GM19193 (cell line): ENCODE measurements at regions not wholly inside any gene's neighbourhood (a gene's known extent, or its start where the extent isn't known, plus 50 kb on each side); places are given as distances from the start of the nearest gene placed in this dataset.

ENCODE experiments used
- POLR2A ChIP-seq: IDR thresholded peaks from 4 replicates; pipeline ENCODE4 v1.6.1; 2011; ENCODE audit not compliant: insufficient read depth, insufficient read length; ENCODE audit errors: extremely low read depth

DNA sequence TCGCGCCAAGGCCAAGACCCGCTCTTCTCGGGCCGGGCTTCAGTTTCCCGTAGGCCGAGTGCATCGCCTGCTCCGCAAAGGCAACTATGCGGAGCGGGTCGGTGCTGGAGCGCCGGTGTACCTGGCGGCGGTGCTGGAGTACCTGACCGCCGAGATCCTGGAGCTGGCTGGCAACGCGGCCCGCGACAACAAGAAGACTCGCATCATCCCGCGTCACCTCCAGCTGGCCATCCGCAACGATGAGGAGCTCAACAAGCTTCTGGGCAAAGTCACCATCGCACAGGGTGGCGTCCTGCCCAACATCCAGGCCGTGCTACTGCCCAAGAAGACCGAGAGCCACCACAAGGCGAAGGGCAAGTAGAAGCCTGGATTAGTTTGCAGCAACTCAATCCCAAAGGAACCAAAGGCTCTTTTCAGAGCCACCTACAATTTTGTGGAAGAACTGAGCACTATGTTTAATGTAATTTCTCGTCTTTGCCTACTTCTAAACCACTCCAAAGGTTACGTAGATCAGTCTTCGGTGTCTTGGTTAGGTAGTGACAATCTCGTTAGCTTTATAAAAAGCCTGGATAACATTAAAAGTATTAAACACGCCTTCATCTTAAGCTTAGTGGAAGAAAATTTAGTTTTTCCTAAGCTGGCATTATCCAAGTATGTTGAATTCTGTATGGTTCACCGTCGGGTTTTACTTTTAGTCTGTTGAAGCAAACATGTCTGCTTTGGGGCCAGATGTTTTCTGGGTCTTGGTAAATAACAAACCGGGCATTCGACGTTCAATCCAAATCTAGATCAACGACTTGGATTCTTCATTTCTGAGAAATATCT is 103.7 kb downstream of the OR2B2 start:
- TF ChIP-seq POLR2A: peak; percentile 96

DNA sequence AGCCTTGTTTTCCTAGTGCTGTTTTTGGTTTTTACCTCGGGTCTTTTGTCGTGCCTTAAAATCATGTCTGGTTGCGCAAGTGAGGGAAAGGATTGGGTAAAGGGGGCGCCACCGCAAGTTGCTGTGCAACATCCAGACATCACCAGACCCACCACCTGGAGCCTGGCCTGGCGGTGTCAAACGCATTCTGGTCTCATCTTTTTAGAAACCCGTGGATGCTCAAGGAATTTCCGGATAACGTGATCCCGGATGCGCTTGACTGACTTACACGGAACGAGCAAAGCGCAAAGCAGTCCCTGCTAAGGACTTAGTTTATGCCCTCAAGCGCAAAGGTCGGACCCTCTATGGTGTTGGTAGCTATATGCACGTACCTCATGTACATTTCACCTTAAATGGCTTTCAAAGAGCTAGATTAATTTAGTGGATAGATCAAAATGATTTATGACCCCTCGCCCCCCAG is 105.2 kb downstream of the OR2B2 start:
- TF ChIP-seq POLR2A: peak; percentile 41

DNA sequence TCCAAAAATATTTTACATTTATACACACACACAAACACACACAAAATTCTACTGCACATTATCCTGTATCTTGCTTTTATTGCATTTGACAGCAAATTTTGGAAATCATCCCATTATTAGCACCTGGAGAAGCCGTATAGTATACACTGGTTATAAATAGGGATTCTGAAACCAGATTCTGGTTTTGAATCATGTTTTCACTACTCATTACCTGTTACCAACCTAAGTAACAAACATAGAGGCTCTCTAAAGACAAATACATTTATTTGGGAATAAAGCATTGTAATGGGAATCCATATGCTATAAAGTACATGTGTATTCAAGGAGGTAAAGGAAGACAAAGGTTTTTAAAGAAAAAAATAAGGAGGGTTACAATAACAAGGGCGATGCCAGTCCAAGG is 106.8 kb downstream of the OR2B2 start:
- TF ChIP-seq POLR2A: no peak

DNA sequence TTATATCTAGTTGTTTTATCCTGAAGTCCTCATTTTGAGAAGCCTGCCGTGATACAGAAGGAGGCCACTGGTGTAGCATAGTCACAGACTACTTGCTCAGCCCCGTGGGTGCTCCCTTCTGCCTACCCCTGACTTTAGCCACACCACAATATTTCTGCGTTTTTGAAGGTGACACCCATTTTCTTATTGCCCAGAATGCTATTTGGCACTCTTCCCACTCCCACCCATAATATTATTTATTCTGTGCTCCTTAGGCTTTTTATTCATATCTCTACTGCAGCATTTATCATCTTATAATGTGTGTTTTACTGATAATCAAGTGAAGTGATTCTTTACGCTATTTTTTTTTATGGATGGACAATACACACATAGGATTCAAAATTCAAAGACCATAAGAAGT is 107.3 kb downstream of the OR2B2 start:
- TF ChIP-seq POLR2A: no peak

DNA sequence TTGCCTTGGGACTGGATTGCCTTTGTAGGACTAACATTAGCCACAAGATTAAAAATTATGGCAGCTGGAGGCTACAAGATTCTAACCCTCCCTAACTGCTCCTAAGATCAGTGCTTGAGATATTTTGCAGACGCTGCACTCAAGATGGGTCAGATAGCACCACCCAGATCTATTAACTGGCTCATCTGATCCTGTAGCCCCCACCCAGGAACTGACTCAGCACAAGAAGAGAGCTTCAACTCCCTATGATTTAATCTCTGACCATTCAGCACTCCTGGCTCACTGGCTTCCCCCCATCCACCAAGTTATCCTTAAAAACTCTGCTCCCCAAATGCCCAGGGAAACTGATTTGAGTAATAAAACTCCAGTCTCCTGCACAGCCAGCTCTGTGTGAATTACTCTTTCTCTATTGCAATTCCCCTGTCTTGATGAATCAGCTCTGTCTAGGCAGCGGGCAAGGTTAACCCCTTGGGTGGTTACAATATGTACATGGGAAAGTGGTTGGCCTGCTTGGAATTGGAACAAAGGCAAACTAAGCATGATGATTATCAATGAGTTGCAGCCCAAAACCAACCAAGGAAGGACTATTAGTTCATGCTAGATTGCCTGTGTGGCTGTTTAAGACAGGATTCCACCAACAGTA is 111.3 kb downstream of the OR2B2 start:
- TF ChIP-seq POLR2A: no peak

DNA sequence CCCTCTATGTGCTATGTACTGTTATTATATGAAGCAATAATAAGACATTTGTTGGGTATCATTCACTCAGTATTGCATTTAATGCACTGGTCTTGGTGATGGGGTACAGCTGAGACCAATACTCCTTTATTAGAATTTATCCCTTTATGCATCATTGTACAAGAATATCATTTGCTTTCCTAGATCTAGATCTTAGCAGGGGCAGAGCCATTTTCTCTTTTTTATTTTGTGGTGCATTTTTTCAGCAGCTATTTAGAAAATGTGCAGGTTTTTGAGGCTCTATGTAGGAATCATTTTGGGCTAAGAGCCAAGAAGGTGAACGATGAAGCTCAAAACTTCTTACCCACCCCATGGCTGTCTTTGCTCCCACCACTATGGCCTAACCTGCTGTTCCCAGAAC is 114.2 kb downstream of the OR2B2 start:
- TF ChIP-seq POLR2A: no peak

DNA sequence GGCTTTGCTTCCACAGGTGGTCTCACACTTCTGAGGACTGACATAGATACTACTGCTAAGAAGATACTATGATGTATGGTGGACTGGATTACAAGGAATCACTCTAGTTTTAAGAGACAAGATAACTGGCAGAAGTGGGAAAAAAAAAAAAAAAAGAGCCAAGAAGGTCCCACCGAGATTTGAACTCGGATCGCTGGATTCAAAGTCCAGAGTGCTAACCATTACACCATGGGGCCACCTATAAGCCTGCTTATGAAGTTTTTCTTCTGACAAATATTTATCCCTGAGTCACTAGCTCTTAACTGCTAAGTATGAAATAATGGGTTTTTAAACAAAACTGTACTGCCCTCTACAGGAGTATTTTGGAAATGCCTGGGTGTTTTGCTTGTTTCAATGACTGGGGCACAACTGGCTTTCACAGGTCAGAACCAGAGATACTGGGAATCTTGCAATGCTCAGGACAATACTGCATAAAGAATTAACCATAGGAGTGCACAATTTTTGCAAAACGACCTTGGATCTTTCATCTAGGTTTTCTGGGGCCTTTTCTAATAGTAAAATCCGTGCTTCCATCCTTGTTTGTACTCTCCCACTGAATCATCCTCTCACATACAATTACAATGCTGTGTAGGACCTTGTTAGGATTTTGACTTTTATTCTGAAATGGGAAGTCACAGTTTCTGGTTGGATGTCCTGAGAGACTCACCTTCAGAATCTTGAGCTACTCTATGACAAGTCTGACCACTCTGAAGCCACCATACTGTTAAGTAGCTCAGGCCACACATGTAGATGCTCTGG is 116.3 kb downstream of the OR2B2 start:
- no peak for TF ChIP-seq POLR2A

DNA sequence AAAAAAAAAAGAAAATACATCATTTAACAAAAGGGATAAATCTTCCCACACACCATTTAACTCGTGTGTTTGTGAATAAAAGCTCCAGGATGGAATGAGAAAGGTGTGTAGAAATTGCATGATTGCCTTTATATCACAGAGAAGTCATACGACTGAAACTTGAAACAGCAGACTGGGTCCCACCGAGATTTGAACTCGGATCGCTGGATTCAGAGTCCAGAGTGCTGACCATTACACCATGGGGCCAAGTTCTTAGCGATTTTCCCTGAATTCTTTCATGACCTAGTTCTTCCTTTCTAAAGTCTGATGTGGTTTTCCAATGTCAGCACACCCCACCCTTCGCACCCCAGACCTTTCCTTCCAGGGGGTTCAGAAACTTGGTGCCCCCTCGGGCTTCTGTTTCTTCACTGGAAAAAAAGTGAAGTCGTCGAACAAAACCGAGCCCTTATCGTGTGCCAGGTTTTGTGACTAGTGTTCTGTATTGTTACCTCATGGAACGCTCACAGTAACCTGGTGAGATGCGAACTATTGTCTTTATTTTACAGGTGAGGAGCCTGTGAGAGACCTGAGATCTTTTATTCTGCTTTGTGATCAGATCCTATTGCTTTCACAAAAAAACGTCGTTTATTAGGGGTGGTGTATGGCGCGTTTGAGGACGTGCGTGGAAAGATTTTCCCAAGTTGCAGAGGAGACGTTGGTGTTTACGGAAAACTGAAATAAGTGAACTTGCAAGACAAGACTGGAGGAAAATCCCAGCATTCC is 120.8 kb downstream of the OR2B2 start:
- TF ChIP-seq POLR2A: no peak

DNA sequence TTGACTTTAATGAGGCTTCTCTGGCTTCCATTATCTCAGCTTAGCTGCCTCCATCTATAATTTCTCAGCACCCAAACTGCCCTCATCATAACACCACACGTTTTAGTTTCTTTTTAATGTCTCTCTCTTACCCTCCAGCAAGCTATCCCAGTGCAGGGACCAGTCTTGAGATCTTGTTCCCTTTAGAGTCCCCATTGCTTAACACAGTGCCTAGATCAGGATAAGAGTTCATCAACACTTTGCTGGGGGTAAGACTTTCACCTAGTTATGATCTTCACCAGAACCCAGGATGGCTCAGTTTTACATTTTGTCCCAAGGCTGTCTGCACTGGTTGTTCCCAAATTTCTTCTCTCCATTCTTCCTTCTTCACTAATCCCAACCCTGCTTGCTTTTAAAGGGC is 126.1 kb downstream of the OR2B2 start:
- TF ChIP-seq POLR2A: no peak

DNA sequence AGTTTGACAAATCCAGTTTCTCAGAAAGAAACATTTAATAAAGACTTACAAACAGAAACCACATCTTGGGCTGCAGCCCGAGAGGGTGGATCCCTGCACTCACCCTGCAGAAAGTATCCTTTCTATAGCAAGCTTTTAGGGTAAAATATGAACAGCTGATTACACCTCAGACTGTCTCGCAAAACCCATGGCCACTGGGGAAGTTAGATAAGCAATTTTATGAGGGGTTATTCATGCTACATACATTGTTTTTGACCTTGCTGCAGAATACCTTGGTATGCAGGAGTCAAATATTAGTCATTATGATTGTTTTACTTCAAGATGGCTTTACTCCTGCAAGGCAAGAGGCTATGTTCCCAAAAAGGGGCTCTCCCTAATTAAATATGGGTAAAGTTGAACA is 126.9 kb downstream of the OR2B2 start:
- no peak for TF ChIP-seq POLR2A

DNA sequence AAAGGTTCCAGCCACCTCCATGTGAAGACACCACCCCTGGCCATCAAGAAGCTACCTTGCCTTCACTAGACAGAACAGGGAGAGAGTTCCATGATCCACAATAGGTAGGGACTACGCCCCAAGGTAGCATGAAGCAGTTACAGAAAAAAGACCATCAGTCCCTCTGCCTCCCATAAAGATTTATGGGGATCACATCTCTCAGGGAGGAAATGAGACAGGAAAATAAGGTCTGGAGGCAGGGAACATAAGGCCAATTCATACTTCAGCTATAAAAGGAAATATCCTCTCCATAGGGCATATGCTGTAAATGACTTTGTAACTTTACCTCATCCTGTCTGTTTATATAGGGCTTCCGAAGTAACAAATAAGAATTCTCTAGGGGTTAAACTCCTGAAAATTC is 129.4 kb downstream of the OR2B2 start:
- no peak for TF ChIP-seq POLR2A

DNA sequence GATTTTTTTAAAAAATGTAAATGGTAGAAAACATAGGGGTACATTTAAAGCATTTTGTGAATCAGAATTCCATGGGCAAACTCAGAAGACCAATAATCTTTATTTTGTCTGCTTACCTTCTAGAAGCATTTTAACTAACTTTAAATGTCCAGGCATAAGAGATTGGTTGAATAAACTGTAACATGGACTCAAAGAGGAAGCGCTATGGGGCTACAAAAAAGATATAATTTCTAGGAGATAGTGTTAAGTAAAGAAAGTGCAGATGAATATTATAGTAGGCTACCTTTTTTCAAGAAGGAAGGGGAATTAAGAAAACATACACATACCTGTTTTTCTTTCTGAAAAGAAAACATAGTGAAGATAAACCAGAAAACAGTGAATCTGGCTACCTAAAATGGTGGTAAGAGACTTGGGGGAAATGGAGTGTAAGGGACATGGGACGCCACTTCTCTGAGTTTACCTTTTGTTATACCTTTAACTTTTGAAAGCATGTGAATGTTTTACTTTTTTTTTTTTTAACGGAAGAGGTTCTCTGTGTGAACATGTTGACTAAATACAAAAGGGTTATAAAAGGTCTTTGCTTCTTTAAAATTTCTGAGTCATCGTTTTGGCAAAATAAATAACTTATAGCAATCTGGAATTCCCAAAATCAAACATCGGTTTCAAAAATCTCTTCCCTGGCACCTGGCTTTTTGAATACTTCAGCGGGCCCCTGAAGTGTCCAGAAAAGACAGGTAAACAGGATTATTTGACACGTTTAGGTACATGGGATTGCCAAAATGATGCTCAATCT is 133.4 kb downstream of the OR2B2 start:
- TF ChIP-seq POLR2A: no peak

DNA sequence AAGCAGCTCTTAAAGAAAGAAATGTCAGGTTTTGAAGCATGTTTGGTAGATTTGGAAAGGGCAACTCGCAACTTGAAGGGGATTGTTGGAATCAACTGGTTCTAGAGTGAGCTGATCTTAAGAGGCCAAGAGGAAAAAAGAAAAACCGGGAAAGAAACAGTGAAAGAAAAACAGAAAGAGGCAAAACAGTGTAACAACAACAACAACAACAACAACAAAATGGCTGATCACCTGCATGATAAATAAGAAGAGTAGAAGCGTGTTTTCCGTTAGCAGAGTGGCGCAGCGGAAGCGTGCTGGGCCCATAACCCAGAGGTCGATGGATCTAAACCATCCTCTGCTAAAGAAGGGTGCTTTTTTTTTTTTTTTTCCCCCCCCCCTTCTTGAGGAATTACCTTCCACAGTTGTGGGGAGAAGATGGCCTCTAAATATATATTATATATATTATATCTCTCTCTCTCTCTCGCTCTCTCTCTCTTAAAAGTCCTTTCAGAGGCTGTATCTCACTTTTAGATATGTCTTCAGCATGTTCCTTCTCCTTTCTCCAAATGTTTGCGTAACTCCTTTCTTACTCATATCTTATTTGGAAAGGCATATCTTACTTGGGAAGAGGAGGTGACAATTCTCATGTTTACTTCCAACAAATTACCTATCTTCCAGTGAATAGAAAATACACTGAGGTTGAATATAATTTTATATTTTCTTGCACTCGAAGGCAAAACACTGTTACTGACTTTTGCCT is 134.4 kb downstream of the OR2B2 start:
- no peak for TF ChIP-seq POLR2A

DNA sequence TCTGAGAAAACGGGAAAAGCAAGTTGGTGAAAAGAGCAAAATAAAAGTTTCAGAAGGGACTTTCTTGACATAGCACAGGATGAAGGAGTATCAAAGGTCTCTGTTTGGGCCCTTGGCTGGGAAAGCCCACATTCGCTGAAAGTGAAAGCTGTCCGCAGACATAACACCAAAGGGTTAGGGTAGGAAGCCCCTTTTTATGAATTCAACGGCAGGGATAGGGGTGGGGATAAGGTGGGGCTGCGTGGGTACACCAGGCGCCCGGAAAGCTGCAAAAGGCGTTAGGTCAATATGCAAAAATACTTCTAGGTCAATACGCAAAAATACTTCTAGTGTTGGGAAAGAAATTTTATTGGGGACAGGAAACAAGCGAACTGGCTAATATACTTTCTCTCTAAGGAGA is 135.1 kb downstream of the OR2B2 start:
- no peak for TF ChIP-seq POLR2A

DNA sequence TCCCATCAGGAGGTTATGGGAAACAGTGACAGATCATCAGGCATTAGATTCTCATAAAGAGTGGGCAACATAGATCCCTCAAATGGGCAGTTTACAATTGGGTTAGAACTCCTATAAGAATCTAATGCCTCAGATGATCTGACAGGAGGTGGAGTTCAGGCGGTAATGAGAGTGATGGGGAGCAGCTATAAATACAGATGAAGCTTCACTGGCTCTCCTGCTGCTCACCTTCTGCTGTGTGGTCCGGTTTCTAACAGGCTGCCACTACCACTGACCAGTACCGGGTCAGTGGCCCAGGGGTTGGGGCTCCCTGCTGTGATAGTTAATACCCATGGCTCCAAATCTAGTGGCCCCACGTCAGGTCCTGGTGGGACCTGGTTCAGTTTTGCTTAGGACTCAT is 135.7 kb downstream of the OR2B2 start:
- TF ChIP-seq POLR2A: no peak
